SK-N-SH (cell line): ENCODE measurements at regions not wholly inside any gene's neighbourhood (a gene's known extent, or its start where the extent isn't known, plus 50 kb on each side); places are given as distances from the start of the nearest gene placed in this dataset.
A peak's percentile ranks its signal among the peaks of the same experiment; 100 is the strongest.

ENCODE experiments used
- CTCF ChIA-PET: fragments of 300-600, 350-600 bp; formaldehyde crosslinking; extraction: SDS; loops from one replicate; lab custom pipeline; 2021; lab: Yijun Ruan, JAX
- POLR2A ChIA-PET: fragments of 350-600 bp; sonication (Branson Sonifier 250); formaldehyde crosslinking; extraction: SDS; loops from one replicate; lab custom pipeline; 2020; ENCODE audit warnings: antibody characterized with exemption, inconsistent platforms; lab: Yijun Ruan, JAX
- DNase-seq: peaks from one replicate; pipeline ENCODE4 v3.0.0; 2012
- H2AFZ ChIP-seq: fragments of 200-600 bp; sonication (generic); 2 replicates; pipeline ENCODE4 v1.8.1; 2016; ENCODE audit warnings: antibody characterized with exemption, mild to moderate bottlenecking, low read depth
- H3F3A ChIP-seq: fragments of 200-600 bp; sonication (generic); replicated peaks from 2 replicates; pipeline ENCODE3; 2016; ENCODE audit warnings: antibody characterized with exemption, mild to moderate bottlenecking; ENCODE audit not compliant: insufficient read depth
- H3K27ac ChIP-seq, 2 experiments: fragments of 200-500 bp in 1 of 2; fragments of 200-600 bp in 1 of 2; sonication (Bioruptor generic) in 1 of 2; sonication (generic), shearing (Covaris generic) in 1 of 2; 2 replicates each; pipeline versions ENCODE4 v1.5.1 to v1.6.1; 2014 to 2016; ENCODE audit warnings: low read depth in 2 of 2, inconsistent platforms in 1 of 2, low read length in 1 of 2, mild to moderate bottlenecking in 1 of 2, mixed read lengths in 1 of 2
- H3K27me3 ChIP-seq: fragments of 200-600 bp; sonication (generic), shearing (Covaris generic); 2 replicates; pipeline ENCODE4 v1.6.1; 2016; ENCODE audit warnings: mixed run types; ENCODE audit not compliant: insufficient read depth
- H3K36me3 ChIP-seq, 2 experiments: fragments of 200-500 bp in 1 of 2; fragments of 200-600 bp in 1 of 2; sonication (Bioruptor generic) in 1 of 2; sonication (generic) in 1 of 2; replicated peaks in 1 of 2; 2 replicates each; pipeline versions ENCODE3 to v1.5.1; 2014 to 2016; ENCODE audit warnings: low read length in 1 of 2, mild to moderate bottlenecking in 1 of 2; ENCODE audit not compliant: insufficient read depth in 2 of 2, control insufficient read depth in 1 of 2
- H3K4me1 ChIP-seq, 2 experiments: fragments of 200-500 bp in 1 of 2; fragments of 200-600 bp in 1 of 2; sonication (Bioruptor generic) in 1 of 2; sonication (generic), shearing (Covaris generic) in 1 of 2; 2 replicates each; pipeline versions ENCODE4 v1.5.1 to v1.6.1; 2014 to 2016; ENCODE audit warnings: low read depth in 1 of 2, low read length in 1 of 2, mixed run types in 1 of 2; ENCODE audit not compliant: insufficient read depth in 2 of 2, control insufficient read depth in 1 of 2
- H3K4me2 ChIP-seq: fragments of 200-600 bp; sonication (generic), shearing (Covaris generic); 2 replicates; pipeline ENCODE4 v1.6.1; 2017; ENCODE audit warnings: mixed run types
- H3K4me3 ChIP-seq, 2 experiments: fragments of 200-500 bp in 1 of 2; fragments of 200-600 bp in 1 of 2; sonication (Bioruptor generic) in 1 of 2; sonication (generic), shearing (Covaris generic) in 1 of 2; 2 replicates each; pipeline versions ENCODE4 v1.5.1 to v1.8.1; 2014 to 2016; ENCODE audit warnings: low read depth in 2 of 2, inconsistent platforms in 1 of 2, low read length in 1 of 2, mild to moderate bottlenecking in 1 of 2, mixed read lengths in 1 of 2, moderate library complexity in 1 of 2
- H3K79me2 ChIP-seq: fragments of 200-600 bp; sonication (generic); 2 replicates; pipeline ENCODE4 v1.8.1; 2017; ENCODE audit warnings: mild to moderate bottlenecking; ENCODE audit not compliant: insufficient read depth
- H3K9ac ChIP-seq: fragments of 200-600 bp; sonication (generic); 2 replicates; pipeline ENCODE4 v1.6.1; 2017; ENCODE audit warnings: mixed run types
- H3K9me2 ChIP-seq: fragments of 200-600 bp; sonication (generic); 2 replicates; pipeline ENCODE4 v1.6.1; 2017; ENCODE audit warnings: mixed run types
- H3K9me3 ChIP-seq: fragments of 200-600 bp; sonication (generic); 2 replicates; pipeline ENCODE4 v1.6.1; 2017; ENCODE audit warnings: mixed run types, mild to moderate bottlenecking, moderate library complexity
- H4K20me1 ChIP-seq: fragments of 200-600 bp; sonication (generic); 2 replicates; pipeline ENCODE4 v1.6.1; 2017; ENCODE audit warnings: mild to moderate bottlenecking, mixed run types; ENCODE audit not compliant: insufficient read depth
- CHD2 ChIP-seq: fragments of 150-350 bp; IDR thresholded peaks from 2 replicates; pipeline ENCODE4 v1.6.1; 2018; ENCODE audit warnings: low read length; ENCODE audit not compliant: partially characterized antibody
- EP300 ChIP-seq, 2 experiments: IDR thresholded peaks; 2 replicates each; pipeline versions ENCODE4 v1.4.0 to v1.6.1; 2012; ENCODE audit warnings: borderline replicate concordance in 1 of 2, low read depth in 1 of 2, low read length in 1 of 2
- FOSL2 ChIP-seq: IDR thresholded peaks from 2 replicates; pipeline ENCODE4 v1.4.0; 2012; ENCODE audit warnings: low read depth, mild to moderate bottlenecking, moderate library complexity, borderline replicate concordance
- FOXJ3 ChIP-seq: sonication (generic); formaldehyde crosslinking; IDR thresholded peaks from 2 replicates; pipeline ENCODE4 v1.5.1; 2020; ENCODE audit warnings: mild to moderate bottlenecking, missing genetic modification reagents
- FOXM1 ChIP-seq: IDR thresholded peaks from 2 replicates; pipeline ENCODE4 v1.4.0; 2012; ENCODE audit warnings: low read depth, mild to moderate bottlenecking
- GABPA ChIP-seq: IDR thresholded peaks from 2 replicates; pipeline ENCODE4 v1.4.0; 2012; ENCODE audit warnings: low read depth, mild to moderate bottlenecking
- GATA2 ChIP-seq: sonication (generic); formaldehyde crosslinking; IDR thresholded peaks from 2 replicates; pipeline ENCODE4 v1.5.0; 2020; ENCODE audit warnings: mild to moderate bottlenecking, missing genetic modification reagents
- IRF3 ChIP-seq: fragments of 150-350 bp; IDR thresholded peaks from 2 replicates; pipeline ENCODE4 v1.6.1; 2016; ENCODE audit warnings: mild to moderate bottlenecking, low read depth, low read length
- JUND ChIP-seq: IDR thresholded peaks from 2 replicates; pipeline ENCODE4 v1.4.0; 2012
- MAX ChIP-seq: IDR thresholded peaks from 2 replicates; pipeline ENCODE4 v1.4.0; 2012; ENCODE audit warnings: low read depth
- MXI1 ChIP-seq: IDR thresholded peaks from 2 replicates; pipeline ENCODE4 v1.6.1; 2012; ENCODE audit warnings: mild to moderate bottlenecking, low read depth, low read length, improper control_type of control experiment
- NFIC ChIP-seq: IDR thresholded peaks from 2 replicates; pipeline ENCODE4 v1.4.0; 2012; ENCODE audit warnings: borderline replicate concordance
- NRF1 ChIP-seq: IDR thresholded peaks from 2 replicates; pipeline ENCODE4 v1.6.1; 2012; ENCODE audit warnings: low read depth, mild to moderate bottlenecking, low read length
- POLR2AphosphoS5 ChIP-seq: IDR thresholded peaks from 2 replicates; pipeline ENCODE4 v1.6.1; 2012; ENCODE audit warnings: low read depth, low read length
- RAD21 ChIP-seq: IDR thresholded peaks from 2 replicates; pipeline ENCODE4 v1.6.1; 2012; ENCODE audit warnings: mild to moderate bottlenecking, low read length
- RCOR1 ChIP-seq: fragments of 150-350 bp; IDR thresholded peaks from 2 replicates; pipeline ENCODE4 v1.6.1; 2017; ENCODE audit warnings: antibody characterized with exemption, low read length
- REST ChIP-seq: IDR thresholded peaks from 2 replicates; pipeline ENCODE4 v1.6.1; 2012; ENCODE audit warnings: mild to moderate bottlenecking, low read depth, low read length, moderate library complexity
- RXRA ChIP-seq: IDR thresholded peaks from 2 replicates; pipeline ENCODE4 v1.4.0; 2012; ENCODE audit warnings: low read depth, mild to moderate bottlenecking, borderline replicate concordance
- SMC3 ChIP-seq: IDR thresholded peaks from 2 replicates; pipeline ENCODE4 v1.6.1; 2012; ENCODE audit warnings: low read depth, low read length, improper control_type of control experiment
- TAF1 ChIP-seq: IDR thresholded peaks from 2 replicates; pipeline ENCODE4 v1.6.1; 2012; ENCODE audit warnings: low read depth, mild to moderate bottlenecking, low read length, moderate library complexity, borderline replicate concordance
- TCF12 ChIP-seq: IDR thresholded peaks from 2 replicates; pipeline ENCODE4 v1.4.0; 2012
- USF2 ChIP-seq: fragments of 150-350 bp; IDR thresholded peaks from 2 replicates; pipeline ENCODE4 v1.6.1; 2017; ENCODE audit warnings: antibody characterized with exemption, low read length, low read depth, borderline replicate concordance
- YY1 ChIP-seq: IDR thresholded peaks from 2 replicates; pipeline ENCODE4 v1.4.0; 2012; ENCODE audit warnings: low read depth, mild to moderate bottlenecking
- WGBS: methylation state at CpG from one replicate; pipeline ENCODE4 v1.1.6; 2017; ENCODE audit warnings: low lambda C conversion rate; 5-methylcytosine and 5-hydroxymethylcytosine counted together

- DNase-seq = no peak
- H3K4me3 ChIP-seq = no peak overlapping the region
These were observed 52.9 kb upstream of the VLDLR start for GRCh38 chr9:2568689-2569088.

GRCh38 chr9:2570615-2571479 is 50.7 kb upstream of the VLDLR start:
- Histone ChIP-seq H3K4me2 (no peak overlapping the region), H3K36me3 (no peaks in the 10 kb centered on the region)
- TF ChIP-seq POLR2AphosphoS5 (no peak), FOXJ3 (CRISPR knock-in tag) (no peak), REST (no peak), RCOR1 (no peak), YY1 (no peak), USF2 (no peak), GABPA (no peak), RXRA (peak; percentile 77; the same call in 1 of the 2 replicates), IRF3 (no peak), TAF1 (no peak), EP300 (IDR thresholded peaks at IDR 0.05; ENCODE audit: borderline replicate concordance in 1 of 2, low read depth in 1 of 2, low read length in 1 of 2) (peak in 1 of 2 experiments; percentile 32; a peak in 1 of 4 replicates), FOSL2 (peak; percentile 30; the same call in 1 of the 2 replicates), MAX (no peak), FOXM1 (no peak), GATA2 (no peak), MXI1 (no peak), CHD2 (no peak), NFIC (peak; percentile 76), JUND (0 out of 2 replicates have a peak, but pooled peaks have one; percentile 20), SMC3 (no peak), TCF12 (peak; percentile 67)

More at GRCh38 chr9:2568689-2569088, 52.9 kb upstream of the VLDLR start:
- no peaks in the 10 kb centered on the region for H3K27me3 ChIP-seq
- H3K27ac ChIP-seq = no peak overlapping the region
- H3F3A ChIP-seq = peaks cover 15% of the 10 kb centered on the region
- TF ChIP-seq NRF1 (no peak), RAD21 (no peak), FOXM1 (no peak)
- H3K4me2 ChIP-seq = no peak overlapping the region
- H3K9me2 ChIP-seq = no peaks in the 10 kb centered on the region
- no peaks in the 10 kb centered on the region for H3K9me3 ChIP-seq
- H3K36me3 ChIP-seq = no peaks in the 10 kb centered on the region
- no peak overlapping the region for H3K9ac ChIP-seq
- H3K79me2 ChIP-seq = no peaks in the 10 kb centered on the region
- CTCF ChIA-PET = no interaction called here
- no peak overlapping the region for H2AFZ ChIP-seq
- POLR2A ChIA-PET = no interaction called here
- no peaks in the 10 kb centered on the region for H4K20me1 ChIP-seq
- peaks cover 0 to 12% of the 10 kb centered on the region in 2 experiments; a peak in 2 of 4 replicates for H3K4me1 ChIP-seq

More at GRCh38 chr9:2570615-2571479, 50.7 kb upstream of the VLDLR start:
- Histone ChIP-seq H3K27me3 (no peaks in the 10 kb centered on the region), H2AFZ (peak overlapping the region; percentile 24; the same call in 1 of the 2 replicates), H4K20me1 (no peaks in the 10 kb centered on the region), H3K9me3 (no peaks in the 10 kb centered on the region), H3K4me1 (peaks cover 0 to 12% of the 10 kb centered on the region in 2 experiments; a peak in 2 of 4 replicates), H3K4me3 (no peak overlapping the region), H3F3A (peaks cover 15% of the 10 kb centered on the region), H3K9me2 (no peaks in the 10 kb centered on the region), H3K27ac (no peak overlapping the region; a peak in 1 of 4 replicates), H3K79me2 (no peaks in the 10 kb centered on the region), H3K9ac (no peak overlapping the region)
- DNase-seq = peak; percentile 11
- WGBS = 44% methylated on average over 7 of the region's 7 CpGs
- CTCF ChIA-PET = interaction anchor here (0.9 to 1.0 kb wide), 2 partner anchors 242 to 438 kb away, joined by 3 read pairs; no protein-coding TSS in a partner anchor
- POLR2A ChIA-PET = no interaction called here
